ENCODE measurements at regions not wholly inside any gene's neighbourhood (a gene's known extent, or its start where the extent isn't known, plus 50 kb on each side); places are given as distances from the start of the nearest gene placed in this dataset.
A peak's percentile ranks its signal among the peaks of the same experiment; 100 is the strongest.

- peaks cover 10% of the 10 kb centered on the region; the same call in 1 of the 2 replicates for H3K9me3 ChIP-seq (ENCODE audit: low read length)
- no peak overlapping the region for H3K4me2 ChIP-seq (ENCODE audit: low read length)
- no peak overlapping the region for H3K9ac ChIP-seq (ENCODE audit: low read length)
- peaks cover 12% of the 10 kb centered on the region; the same call in 1 of the 2 replicates for H3K36me3 ChIP-seq (ENCODE audit: low read depth, low read length)
- H3K79me2 ChIP-seq (ENCODE audit: low read length), result no peaks in the 10 kb centered on the region
- H3K9me2 ChIP-seq (replicated peaks; ENCODE audit: low read length), result no peaks in the 10 kb centered on the region
- ChIA-PET POLR2A (ENCODE audit: unreplicated experiment) (no interaction called here), CTCF (no interaction called here)
- no peak for DNase-seq
- no peaks in the 10 kb centered on the region for H4K20me1 ChIP-seq (ENCODE audit: low read length)
- no peak overlapping the region for H2AFZ ChIP-seq (ENCODE audit: low read length)
- H3K27me3 ChIP-seq (ENCODE audit: low read length), result no peaks in the 10 kb centered on the region
- peaks cover 38% of the 10 kb centered on the region for H3K4me1 ChIP-seq (ENCODE audit: insufficient read depth, low read length)
- intact Hi-C loops (cut with micrococcal nuclease), result no loop called here
- H3K4me3 ChIP-seq (ENCODE audit: low read length), result no peak overlapping the region
- BruUV-seq (replicated peaks), result no TSS peak
- ATAC-seq, result no peak
- TF ChIP-seq EZH2 (IDR thresholded peaks at IDR 0.05; ENCODE audit: low read length, unreplicated experiment) (no peak), CTCF (conservative IDR thresholded peaks at IDR 0.05; ENCODE audit: low read depth, low read length) (no peak), EZH2phosphoT487 (IDR thresholded peaks at IDR 0.05; ENCODE audit: borderline replicate concordance, low read length) (no peak)
- no peak overlapping the region for H3K27ac ChIP-seq (ENCODE audit: low read length)
- peaks cover 4% of the 10 kb centered on the region for H3F3A ChIP-seq (ENCODE audit: low read length, unreplicated experiment)
Observed at GRCh38 chr13:85589021-85589420, 210.2 kb downstream of the SLITRK6 start.

- POLR2A ChIA-PET (ENCODE audit: unreplicated experiment), result interaction anchor here (0.6 kb wide), 1 partner anchor 121 kb away, joined by 5 read pairs; no protein-coding TSS in a partner anchor
- Histone ChIP-seq H3K9me2 (replicated peaks; ENCODE audit: low read length) (no peaks in the 10 kb centered on the region), H3F3A (ENCODE audit: low read length, unreplicated experiment) (peaks cover 8% of the 10 kb centered on the region), H3K27me3 (ENCODE audit: low read length) (no peaks in the 10 kb centered on the region), H3K79me2 (ENCODE audit: low read length) (no peaks in the 10 kb centered on the region), H3K36me3 (ENCODE audit: low read depth, low read length) (peaks cover 12% of the 10 kb centered on the region; the same call in 1 of the 2 replicates), H3K9me3 (ENCODE audit: low read length) (peaks cover 10% of the 10 kb centered on the region; the same call in 1 of the 2 replicates), H3K9ac (ENCODE audit: low read length) (no peak overlapping the region), H4K20me1 (ENCODE audit: low read length) (no peaks in the 10 kb centered on the region), H3K4me1 (ENCODE audit: insufficient read depth, low read length) (peaks cover 43% of the 10 kb centered on the region), H3K4me2 (ENCODE audit: low read length) (no peak overlapping the region), H2AFZ (ENCODE audit: low read length) (no peak overlapping the region), H3K27ac (ENCODE audit: low read length) (peak overlapping the region; percentile 97; the same call in 1 of the 2 replicates), H3K4me3 (ENCODE audit: low read length) (no peak overlapping the region)
- TF ChIP-seq EZH2 (IDR thresholded peaks at IDR 0.05; ENCODE audit: low read length, unreplicated experiment) (no peak), EZH2phosphoT487 (IDR thresholded peaks at IDR 0.05; ENCODE audit: borderline replicate concordance, low read length) (no peak), CTCF (conservative IDR thresholded peaks at IDR 0.05; ENCODE audit: low read depth, low read length) (no peak)
- DNase-seq (no peak), ATAC-seq (no peak)
- CTCF ChIA-PET, result no interaction called here
- no TSS peak for BruUV-seq (replicated peaks)
- intact Hi-C loops (cut with micrococcal nuclease), result no loop called here
Observed at GRCh38 chr13:85588359-85588758, 210.9 kb downstream of the SLITRK6 start.

DNA sequence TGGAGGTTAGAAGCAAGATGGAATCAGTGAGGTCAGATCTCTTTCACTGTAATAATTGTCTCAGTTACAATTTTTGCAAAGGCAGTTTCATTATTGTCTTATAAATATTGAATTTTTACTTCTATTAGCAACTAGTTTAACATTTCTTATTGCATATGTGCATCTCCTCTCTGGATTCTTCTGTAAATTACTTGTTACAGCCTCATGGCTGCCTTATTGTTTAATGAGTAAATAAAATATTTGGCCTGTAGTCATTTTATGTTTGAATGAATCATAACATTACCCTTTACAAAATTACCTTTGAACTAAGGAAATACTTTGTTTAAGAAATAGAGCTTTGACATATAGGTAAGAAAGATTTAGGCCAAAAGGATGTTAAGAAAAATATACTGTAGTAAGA is 212.4 kb downstream of the SLITRK6 start:
- no peaks in the 10 kb centered on the region for H3K27me3 ChIP-seq (ENCODE audit: low read length)
- BruUV-seq (replicated peaks), result TSS peak; percentile 21
- intact Hi-C loops (cut with micrococcal nuclease), result loop anchor here (1.0 to 2.0 kb wide), 5 partner anchors 58 to 212 kb away; partner anchors contain the start of gene SLITRK6
- DNase-seq, result peak; percentile 65
- peaks cover 13% of the 10 kb centered on the region for H3F3A ChIP-seq (ENCODE audit: low read length, unreplicated experiment)
- H3K79me2 ChIP-seq (ENCODE audit: low read length), result no peaks in the 10 kb centered on the region
- peaks cover 49% of the 10 kb centered on the region for H3K4me1 ChIP-seq (ENCODE audit: insufficient read depth, low read length)
- H3K9me3 ChIP-seq (ENCODE audit: low read length), result peaks cover 10% of the 10 kb centered on the region; the same call in 1 of the 2 replicates
- H3K4me3 ChIP-seq (ENCODE audit: low read length), result peak overlapping the region; percentile 37; the same call in 1 of the 2 replicates
- ATAC-seq, result peak; percentile 36
- H3K9ac ChIP-seq (ENCODE audit: low read length), result peak overlapping the region; percentile 66
- POLR2A ChIA-PET (ENCODE audit: unreplicated experiment), result interaction anchor here (0.7 to 1.0 kb wide), 2 partner anchors 122 to 220 kb away, joined by 4 to 10 read pairs; no protein-coding TSS in a partner anchor
- TF ChIP-seq EZH2phosphoT487 (IDR thresholded peaks at IDR 0.05; ENCODE audit: borderline replicate concordance, low read length) (no peak), CTCF (conservative IDR thresholded peaks at IDR 0.05; ENCODE audit: low read depth, low read length) (no peak), EZH2 (IDR thresholded peaks at IDR 0.05; ENCODE audit: low read length, unreplicated experiment) (no peak)
- H3K36me3 ChIP-seq (ENCODE audit: low read depth, low read length), result peaks cover 12% of the 10 kb centered on the region; the same call in 1 of the 2 replicates
- H4K20me1 ChIP-seq (ENCODE audit: low read length), result no peaks in the 10 kb centered on the region
- CTCF ChIA-PET, result interaction anchor here (0.7 kb wide), 1 partner anchor 115 kb away, joined by 3 read pairs; no protein-coding TSS in a partner anchor
- peak overlapping the region; percentile 51 for H3K4me2 ChIP-seq (ENCODE audit: low read length)
- H3K27ac ChIP-seq (ENCODE audit: low read length), result peak overlapping the region; percentile 97
- H3K9me2 ChIP-seq (replicated peaks; ENCODE audit: low read length), result no peaks in the 10 kb centered on the region
- H2AFZ ChIP-seq (ENCODE audit: low read length), result no peak overlapping the region
